GM23338 (cell line): ENCODE measurements at regions not wholly inside any gene's neighbourhood (a gene's known extent, or its start where the extent isn't known, plus 50 kb on each side); places are given as distances from the start of the nearest gene placed in this dataset.

Experiments
- CREB1 ChIP-seq: fragments of 250-450 bp; sonication (Bioruptor Pico); IDR thresholded peaks from 2 replicates; pipeline ENCODE4 v1.5.0; 2020; ENCODE audit warnings: low read depth, mild to moderate bottlenecking, moderate library complexity
- EZH2 ChIP-seq: fragments of 200-600 bp; sonication (generic); IDR thresholded peaks from one replicate; pipeline ENCODE4 v1.8.0; 2017; ENCODE audit warnings: antibody characterized with exemption, mild to moderate bottlenecking, low read depth; ENCODE audit not compliant: unreplicated experiment
- EZH2phosphoT487 ChIP-seq: fragments of 200-600 bp; sonication (generic); IDR thresholded peaks from one replicate; pipeline ENCODE4 v1.8.1; 2018; ENCODE audit warnings: antibody characterized with exemption; ENCODE audit not compliant: unreplicated experiment
- JUNB ChIP-seq: IDR thresholded peaks from one replicate; pipeline ENCODE4 v1.6.1; 2016; ENCODE audit warnings: antibody characterized with exemption; ENCODE audit not compliant: unreplicated experiment
- POLR2AphosphoS5 ChIP-seq: IDR thresholded peaks from 2 replicates; pipeline ENCODE4 v1.6.1; 2016; ENCODE audit warnings: antibody characterized with exemption, low read depth
- TF ChIP-seq, protein P1 (sequence below), 2 experiments: fragments of 200-600 bp in 1 of 2; sonication (generic) in 1 of 2; conservative IDR thresholded peaks; 2 replicates each; pipeline versions ENCODE4 v1.5.1 to v1.6.1; 2016 to 2017; ENCODE audit warnings: antibody characterized with exemption in 2 of 2, low read depth in 2 of 2, mild to moderate bottlenecking in 2 of 2, moderate library complexity in 1 of 2
- TF ChIP-seq, protein P2 (sequence below): IDR thresholded peaks from 2 replicates; pipeline ENCODE4 v1.6.1; 2016; ENCODE audit warnings: antibody characterized with exemption
- TF ChIP-seq, protein P3 (sequence below): IDR thresholded peaks from one replicate; pipeline ENCODE4 v1.6.1; 2018; ENCODE audit warnings: antibody characterized with exemption; ENCODE audit not compliant: unreplicated experiment

DNA sequence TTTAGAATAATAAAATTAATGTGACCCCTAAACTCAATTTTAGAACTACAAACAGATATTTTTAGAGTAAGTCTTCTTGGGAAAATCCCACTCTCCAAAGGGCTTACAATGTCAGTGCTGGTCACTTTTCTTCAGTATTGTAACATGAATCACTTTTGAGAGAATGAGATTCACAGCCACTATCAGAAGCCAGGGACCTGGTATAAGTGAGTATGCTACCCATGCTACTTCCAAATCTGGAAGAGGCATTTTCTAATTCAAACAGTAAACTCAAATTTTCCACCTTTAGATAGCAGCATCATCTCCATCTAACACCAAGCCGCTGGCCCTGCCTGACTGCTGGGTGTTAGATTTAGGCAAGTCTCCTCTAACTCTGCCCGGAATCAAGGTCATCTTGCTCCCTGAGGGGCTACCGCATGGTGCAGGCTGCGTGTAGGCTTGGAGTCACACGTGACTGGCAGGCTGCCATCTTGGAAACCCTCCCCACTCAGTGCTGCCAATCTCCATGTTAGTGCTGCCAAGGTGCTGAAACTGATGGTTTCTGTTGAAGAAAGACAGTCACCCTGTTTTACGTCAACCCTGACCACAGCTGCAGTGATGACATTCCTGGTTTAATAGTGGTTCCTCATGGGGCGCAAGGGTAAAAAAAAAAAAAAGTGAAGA lies 882.9 kb upstream of the B3GALT2 start:
- TF ChIP-seq, protein P1, sequence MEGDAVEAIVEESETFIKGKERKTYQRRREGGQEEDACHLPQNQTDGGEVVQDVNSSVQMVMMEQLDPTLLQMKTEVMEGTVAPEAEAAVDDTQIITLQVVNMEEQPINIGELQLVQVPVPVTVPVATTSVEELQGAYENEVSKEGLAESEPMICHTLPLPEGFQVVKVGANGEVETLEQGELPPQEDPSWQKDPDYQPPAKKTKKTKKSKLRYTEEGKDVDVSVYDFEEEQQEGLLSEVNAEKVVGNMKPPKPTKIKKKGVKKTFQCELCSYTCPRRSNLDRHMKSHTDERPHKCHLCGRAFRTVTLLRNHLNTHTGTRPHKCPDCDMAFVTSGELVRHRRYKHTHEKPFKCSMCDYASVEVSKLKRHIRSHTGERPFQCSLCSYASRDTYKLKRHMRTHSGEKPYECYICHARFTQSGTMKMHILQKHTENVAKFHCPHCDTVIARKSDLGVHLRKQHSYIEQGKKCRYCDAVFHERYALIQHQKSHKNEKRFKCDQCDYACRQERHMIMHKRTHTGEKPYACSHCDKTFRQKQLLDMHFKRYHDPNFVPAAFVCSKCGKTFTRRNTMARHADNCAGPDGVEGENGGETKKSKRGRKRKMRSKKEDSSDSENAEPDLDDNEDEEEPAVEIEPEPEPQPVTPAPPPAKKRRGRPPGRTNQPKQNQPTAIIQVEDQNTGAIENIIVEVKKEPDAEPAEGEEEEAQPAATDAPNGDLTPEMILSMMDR (conservative IDR thresholded peaks at IDR 0.05; ENCODE audit: low read depth in 2 of 2) = no peak
- TF ChIP-seq POLR2AphosphoS5 (no peak), EZH2 (no peak), JUNB (no peak), EZH2phosphoT487 (no peak), CREB1 (CRISPR knock-in tag) (no peak)
- TF ChIP-seq, protein P2, sequence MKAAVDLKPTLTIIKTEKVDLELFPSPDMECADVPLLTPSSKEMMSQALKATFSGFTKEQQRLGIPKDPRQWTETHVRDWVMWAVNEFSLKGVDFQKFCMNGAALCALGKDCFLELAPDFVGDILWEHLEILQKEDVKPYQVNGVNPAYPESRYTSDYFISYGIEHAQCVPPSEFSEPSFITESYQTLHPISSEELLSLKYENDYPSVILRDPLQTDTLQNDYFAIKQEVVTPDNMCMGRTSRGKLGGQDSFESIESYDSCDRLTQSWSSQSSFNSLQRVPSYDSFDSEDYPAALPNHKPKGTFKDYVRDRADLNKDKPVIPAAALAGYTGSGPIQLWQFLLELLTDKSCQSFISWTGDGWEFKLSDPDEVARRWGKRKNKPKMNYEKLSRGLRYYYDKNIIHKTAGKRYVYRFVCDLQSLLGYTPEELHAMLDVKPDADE = no peak
- TF ChIP-seq, protein P3, sequence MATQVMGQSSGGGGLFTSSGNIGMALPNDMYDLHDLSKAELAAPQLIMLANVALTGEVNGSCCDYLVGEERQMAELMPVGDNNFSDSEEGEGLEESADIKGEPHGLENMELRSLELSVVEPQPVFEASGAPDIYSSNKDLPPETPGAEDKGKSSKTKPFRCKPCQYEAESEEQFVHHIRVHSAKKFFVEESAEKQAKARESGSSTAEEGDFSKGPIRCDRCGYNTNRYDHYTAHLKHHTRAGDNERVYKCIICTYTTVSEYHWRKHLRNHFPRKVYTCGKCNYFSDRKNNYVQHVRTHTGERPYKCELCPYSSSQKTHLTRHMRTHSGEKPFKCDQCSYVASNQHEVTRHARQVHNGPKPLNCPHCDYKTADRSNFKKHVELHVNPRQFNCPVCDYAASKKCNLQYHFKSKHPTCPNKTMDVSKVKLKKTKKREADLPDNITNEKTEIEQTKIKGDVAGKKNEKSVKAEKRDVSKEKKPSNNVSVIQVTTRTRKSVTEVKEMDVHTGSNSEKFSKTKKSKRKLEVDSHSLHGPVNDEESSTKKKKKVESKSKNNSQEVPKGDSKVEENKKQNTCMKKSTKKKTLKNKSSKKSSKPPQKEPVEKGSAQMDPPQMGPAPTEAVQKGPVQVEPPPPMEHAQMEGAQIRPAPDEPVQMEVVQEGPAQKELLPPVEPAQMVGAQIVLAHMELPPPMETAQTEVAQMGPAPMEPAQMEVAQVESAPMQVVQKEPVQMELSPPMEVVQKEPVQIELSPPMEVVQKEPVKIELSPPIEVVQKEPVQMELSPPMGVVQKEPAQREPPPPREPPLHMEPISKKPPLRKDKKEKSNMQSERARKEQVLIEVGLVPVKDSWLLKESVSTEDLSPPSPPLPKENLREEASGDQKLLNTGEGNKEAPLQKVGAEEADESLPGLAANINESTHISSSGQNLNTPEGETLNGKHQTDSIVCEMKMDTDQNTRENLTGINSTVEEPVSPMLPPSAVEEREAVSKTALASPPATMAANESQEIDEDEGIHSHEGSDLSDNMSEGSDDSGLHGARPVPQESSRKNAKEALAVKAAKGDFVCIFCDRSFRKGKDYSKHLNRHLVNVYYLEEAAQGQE = no peak
